ENCODE measurements at regions not wholly inside any gene's neighbourhood (a gene's known extent, or its start where the extent isn't known, plus 50 kb on each side); places are given as distances from the start of the nearest gene placed in this dataset.

DNA sequence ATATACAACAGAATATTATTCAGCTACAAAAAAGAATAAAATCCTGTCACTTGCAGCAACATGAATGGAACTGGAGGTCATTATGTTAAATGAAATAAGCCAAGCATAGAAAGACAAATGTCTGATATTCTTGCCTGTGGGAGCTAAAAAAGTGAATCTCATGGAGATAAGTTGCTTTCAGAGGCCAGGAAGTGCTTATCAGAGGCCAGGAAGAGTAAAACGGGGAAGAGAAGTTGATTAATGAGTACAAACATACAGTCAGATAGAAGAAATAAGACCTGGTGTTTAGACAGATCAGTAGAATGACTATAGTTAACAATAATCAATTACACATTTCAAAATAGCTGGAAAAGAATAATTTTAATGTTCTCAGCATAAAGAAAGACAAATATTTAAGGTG, 54.4 kb upstream of the CPHXL start:
- TF ChIP-seq, protein P1, sequence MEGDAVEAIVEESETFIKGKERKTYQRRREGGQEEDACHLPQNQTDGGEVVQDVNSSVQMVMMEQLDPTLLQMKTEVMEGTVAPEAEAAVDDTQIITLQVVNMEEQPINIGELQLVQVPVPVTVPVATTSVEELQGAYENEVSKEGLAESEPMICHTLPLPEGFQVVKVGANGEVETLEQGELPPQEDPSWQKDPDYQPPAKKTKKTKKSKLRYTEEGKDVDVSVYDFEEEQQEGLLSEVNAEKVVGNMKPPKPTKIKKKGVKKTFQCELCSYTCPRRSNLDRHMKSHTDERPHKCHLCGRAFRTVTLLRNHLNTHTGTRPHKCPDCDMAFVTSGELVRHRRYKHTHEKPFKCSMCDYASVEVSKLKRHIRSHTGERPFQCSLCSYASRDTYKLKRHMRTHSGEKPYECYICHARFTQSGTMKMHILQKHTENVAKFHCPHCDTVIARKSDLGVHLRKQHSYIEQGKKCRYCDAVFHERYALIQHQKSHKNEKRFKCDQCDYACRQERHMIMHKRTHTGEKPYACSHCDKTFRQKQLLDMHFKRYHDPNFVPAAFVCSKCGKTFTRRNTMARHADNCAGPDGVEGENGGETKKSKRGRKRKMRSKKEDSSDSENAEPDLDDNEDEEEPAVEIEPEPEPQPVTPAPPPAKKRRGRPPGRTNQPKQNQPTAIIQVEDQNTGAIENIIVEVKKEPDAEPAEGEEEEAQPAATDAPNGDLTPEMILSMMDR (conservative IDR thresholded peaks at IDR 0.05; ENCODE audit: low read length): no peak
- TF ChIP-seq EZH2phosphoT487 (IDR thresholded peaks at IDR 0.05; ENCODE audit: borderline replicate concordance): no peak

Measured in Loucy (cell line).